ENCODE measurements at regions not wholly inside any gene's neighbourhood (a gene's known extent, or its start where the extent isn't known, plus 50 kb on each side); places are given as distances from the start of the nearest gene placed in this dataset.
"Not testable (repeated sequence)": the region's sequence is repeated elsewhere in the genome, so short reads cannot be mapped to it uniquely, and the experiment has no call there.

DNA sequence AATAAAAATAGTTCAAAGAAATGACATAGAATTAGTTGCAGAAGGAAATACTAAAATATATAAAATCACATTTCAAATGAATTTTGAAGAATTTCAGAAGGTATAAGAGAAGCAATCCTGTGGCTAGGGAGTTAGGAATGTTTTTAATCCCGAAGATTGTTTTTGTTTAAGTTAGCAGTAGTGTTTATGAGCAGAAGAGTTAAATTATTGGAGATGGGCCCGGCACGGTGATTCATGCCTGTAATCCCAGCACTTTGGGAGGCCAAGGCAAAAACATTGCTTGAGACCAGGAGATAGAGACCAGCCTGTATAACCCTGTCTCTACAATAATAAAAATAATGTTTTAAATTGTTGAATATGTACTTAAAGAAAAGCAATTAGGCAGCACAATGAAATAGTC, 432.5 kb downstream of the MFSD1 start:
- no peak for DNase-seq (ENCODE audit: low spot score)

DNA sequence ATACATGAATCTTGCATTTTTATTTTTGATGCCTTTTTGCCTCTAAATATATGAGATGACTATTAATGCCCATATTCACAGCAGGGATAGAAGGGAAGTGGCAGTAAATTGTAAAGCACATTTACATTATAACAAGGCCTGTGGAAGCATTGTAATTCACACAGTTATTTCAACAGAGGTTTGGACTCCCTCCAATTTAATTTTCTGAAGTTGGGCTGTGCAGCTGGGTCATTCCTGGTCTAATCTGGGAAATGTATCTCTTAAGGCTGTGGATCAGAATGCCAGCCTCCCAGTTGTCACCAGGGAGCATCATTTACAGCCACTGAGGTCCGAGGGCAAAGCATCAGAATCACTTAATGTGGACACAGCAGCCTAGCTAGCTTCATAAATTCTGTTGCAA, 434.5 kb downstream of the MFSD1 start:
- no peak for DNase-seq (ENCODE audit: low spot score)

DNA sequence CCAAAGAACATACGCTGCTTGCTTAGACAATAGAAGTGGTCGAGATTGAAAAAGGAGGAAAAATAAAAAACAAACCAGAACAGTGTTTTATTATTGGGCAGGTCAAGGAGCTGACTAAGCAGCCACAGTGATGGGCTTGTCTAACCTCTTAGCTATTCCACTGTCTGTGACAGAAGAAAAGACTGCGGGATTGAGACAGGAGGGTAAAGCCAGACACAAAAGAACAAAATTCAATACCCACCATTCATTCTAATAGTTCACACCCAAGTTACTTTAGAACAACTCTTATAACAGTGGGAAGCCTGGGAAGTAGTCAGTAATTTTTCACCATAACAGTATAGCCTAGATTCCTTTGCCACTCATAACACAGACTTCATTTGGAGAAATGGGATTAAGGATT, 435.4 kb downstream of the MFSD1 start:
- DNase-seq (ENCODE audit: low spot score) = no peak

DNA sequence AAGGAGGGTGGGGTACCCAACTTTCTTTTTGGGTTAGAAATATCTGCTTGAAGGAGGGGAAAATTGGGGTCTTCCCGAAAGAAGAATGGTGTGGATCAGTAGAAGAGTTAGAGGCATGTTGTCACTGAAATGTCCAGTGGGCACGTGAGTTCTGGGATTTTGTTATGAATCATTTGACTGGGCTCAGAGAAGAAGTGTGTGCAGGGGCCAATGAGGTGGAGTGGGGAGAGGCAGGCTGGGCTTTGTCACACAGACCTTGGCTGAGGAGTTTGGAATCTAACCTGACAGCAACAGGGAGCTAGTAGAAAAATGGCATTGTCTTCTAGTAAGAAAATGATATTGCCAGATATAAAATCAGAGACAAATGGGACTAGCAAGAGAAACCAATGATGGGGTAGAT, 436.8 kb downstream of the MFSD1 start:
- no peak for DNase-seq (ENCODE audit: low spot score)

DNA sequence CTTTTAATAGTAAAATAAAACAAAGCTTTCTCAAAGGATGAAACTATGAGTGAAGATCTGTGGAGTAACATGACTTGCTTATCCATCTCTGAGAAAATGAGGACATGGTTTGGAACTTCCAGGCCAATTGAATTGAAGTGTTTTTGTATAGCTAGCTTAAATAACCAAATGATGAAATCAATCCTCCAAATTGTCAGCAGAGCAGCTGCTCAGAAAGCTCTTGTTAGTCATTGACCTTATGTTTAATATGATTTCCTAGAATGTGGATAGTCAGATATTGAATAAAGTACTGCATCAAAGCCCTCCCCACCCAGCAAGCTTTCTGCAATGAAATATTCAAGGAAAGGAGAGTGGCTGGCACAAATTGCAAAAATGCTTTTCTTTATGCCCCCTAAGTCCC, 437.2 kb downstream of the MFSD1 start:
- no peak for DNase-seq (ENCODE audit: low spot score)

DNA sequence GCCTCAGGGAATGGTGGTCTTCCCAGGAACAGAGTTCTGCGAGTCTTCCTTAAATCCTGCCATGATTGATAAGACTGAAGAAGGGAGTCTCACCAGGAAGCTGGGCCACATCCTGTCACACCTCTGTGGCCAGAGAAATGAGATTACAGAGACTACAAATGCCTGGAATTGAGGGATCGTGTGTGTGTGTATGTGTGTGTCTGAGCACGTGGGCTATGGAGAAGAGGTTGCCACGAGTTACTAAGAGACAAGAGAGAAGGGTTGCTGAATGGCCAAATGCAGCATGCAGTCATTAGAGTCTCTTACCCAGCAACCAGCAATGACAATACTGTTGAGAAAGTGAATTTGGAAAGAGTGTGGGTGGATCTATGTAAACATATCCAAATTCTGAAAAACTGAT, 443.1 kb downstream of the MFSD1 start:
- no peak for DNase-seq (ENCODE audit: low spot score)

DNA sequence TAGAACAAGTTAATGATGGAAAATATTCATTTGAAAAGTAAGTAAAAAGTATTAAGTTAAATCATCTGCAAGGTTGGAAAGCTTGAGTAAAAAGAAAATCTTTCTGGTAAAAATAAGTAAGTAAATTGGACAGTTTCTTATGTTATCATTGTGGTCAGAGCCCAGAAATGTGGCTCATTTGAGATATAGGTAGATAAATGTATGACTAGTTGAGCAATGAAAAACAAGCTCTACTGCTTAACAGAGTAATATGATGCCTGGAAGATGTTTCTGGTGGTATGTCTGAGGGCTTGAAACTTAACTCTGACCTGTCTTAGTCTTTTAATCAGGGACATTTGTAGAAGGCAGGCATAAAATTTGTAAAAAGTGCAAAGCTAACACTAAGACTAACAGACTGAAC, 444.0 kb downstream of the MFSD1 start:
- no peak for DNase-seq (ENCODE audit: low spot score)

DNA sequence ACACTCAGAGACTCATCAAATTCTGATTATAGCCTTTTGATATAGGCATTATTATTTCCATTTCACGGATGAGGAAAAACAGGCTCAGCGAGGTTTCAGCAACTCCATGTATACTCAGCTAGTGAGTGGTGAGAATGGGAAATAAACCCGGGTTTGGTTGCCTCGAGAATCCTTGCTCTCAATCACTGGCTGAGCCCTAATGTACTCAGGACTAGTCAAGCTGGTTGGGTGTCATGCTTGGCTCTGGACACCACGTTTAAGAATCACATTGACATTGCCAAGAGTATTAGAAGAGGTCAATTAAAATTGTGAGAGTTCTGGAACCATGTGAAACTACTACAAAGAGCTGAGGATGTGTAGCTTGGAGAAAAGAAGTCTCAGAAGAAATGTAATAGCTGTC, 444.5 kb downstream of the MFSD1 start:
- no peak for DNase-seq (ENCODE audit: low spot score)

DNA sequence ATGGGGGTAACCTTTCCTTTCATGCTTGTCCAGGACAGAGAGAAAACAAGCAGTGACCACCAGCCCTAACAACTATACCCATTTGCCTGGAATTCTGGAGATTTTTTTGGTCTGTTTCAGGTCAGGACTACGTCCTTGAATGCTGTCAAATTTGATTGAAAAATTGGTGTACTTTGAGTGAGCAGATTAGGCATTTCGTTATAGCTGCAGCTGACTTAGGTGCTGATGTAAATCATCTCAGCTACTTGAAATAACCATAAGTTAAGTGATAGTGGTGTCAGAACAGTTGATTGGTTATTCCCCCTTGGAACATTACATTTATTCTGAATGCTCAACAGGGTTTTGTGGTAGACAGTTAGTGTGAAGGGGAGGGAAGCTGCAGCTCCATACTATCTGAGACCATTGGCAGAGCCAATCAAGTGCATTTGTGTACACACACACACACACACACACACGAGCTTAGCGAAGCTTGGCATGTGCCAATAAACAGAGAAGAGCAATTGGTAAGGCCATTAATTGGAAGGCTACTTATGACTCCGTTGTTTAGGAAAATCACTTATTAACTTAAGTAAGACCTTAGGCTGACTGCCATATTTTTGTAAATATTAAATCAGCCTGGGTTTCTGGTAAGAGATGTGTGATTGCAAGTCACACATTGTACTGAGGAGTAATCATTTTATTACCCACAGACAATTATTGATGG, 447.8 kb downstream of the MFSD1 start:
- DNase-seq (ENCODE audit: low spot score) = no peak

DNA sequence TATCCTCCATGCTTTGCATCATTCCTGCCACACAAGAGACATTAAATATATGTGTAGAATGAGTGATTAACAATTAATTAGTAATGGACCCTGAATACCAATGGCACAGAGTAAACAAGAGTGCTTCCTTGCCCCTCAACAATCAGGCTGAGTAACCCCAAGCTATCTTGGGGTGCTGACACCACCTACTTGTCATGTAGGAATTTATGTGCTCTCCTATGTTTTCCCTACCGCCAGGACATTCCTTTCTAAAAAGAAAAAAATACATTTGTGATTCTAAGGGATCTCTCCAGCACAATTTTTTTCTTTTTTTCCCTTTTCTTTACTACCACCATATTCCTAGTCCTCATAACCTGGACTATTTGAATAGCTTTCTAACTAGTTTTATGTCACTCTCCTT, 449.1 kb downstream of the MFSD1 start:
- DNase-seq (ENCODE audit: low spot score) = no peak

DNA sequence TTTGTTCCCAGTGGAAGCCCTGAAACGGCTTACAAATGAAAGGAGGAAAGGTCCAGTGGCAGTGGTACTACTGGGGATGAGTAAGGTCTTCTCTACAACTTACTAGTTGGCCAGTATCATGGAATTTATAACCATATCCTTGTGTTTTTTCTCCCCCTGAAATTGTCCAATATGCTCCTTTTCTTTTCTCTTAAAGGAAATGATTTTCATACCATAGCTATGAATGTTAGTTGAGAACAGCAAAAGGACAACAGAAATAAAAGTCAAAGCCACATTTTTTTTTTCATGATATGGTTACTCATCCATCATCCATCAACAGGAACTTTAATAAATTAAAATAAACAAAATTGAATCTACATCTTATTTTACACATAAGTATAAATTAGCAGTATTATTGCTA, 450.4 kb downstream of the MFSD1 start:
- no peak for DNase-seq (ENCODE audit: low spot score)

DNA sequence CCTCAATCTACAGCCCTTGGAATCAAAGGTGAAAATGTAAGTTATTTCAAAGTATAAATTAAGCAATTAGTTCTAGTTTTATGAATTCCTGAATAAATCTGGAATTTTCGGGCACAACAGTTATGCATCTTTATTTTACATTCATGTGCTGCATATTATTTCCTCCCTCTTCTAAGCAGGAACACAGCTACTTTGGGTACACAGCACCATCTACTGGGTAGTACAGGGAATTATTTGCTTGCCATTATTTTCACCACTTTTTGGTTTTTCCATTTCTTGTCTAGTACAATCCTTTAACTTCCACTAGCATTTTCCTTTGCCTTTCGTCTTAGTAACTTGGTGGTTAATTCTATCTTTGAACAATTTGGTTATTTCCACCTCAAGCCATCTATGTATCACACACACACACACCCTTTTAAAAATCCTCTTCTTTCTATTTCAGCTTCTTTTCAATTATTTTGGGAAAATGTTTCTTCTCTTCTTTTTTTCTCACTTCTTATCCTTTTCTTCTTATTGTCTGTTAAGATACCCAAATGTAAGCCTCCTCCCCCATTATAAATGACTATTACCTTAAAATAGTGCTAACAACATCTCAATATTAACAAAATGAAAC, 451.0 kb downstream of the MFSD1 start:
- DNase-seq (ENCODE audit: low spot score) = no peak

DNA sequence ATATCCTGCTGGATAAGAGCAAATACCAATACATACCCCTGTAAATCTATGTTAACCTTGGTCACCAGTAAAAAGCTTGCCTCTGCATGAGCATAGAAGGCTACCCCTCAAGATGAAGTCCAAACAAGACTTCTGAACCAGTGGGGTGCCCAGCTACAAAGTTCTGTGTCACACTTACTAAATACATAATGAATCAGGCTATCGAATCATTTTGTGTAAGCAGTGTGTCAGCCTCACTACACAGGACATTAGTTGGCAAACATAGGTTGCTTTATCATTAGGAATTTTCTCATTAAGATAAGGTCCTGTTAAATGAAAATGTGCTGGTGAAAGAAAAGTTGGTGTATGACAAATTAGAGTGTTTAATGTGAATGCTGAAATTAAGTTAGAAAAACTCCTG, 452.0 kb downstream of the MFSD1 start:
- no peak for DNase-seq (ENCODE audit: low spot score)

DNA sequence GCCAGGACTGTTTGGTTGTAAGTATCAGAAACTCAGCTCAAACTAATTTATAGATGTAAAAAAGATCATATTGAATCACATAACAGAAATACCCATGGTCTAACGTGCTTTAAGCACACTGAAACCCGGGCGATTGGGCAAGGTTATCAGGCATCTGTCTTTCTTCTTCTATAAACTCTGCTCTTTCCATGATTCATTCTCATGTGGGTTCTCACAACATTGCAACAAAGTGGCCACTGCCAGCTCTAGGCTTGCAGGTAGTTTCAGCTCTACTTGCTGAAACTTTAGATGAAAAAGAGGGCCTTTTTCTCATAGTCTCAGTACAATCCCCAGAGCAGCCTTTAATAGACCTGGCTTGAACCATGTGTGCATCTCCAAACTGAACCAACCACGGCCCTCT, 456.1 kb downstream of the MFSD1 start:
- DNase-seq (ENCODE audit: low spot score) = no peak

DNA sequence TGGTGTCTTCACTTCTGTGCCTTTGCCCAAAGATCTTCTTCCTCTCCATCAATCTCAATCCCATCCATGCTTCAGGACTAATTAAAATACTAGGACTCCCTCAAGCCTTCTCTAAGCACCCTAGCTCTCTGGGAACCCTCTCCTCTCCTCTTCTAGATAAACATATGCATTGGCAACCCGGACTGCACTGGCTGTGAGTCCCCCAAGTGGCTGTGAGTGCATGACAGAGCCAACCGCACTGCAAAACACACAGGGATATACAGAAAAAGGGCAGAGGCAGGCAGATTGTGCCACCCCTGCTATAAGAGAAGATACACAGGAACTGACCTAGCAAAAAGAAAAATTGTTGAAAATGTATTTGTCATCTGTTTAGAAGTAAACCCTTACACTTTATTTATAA, 457.1 kb downstream of the MFSD1 start:
- DNase-seq (ENCODE audit: low spot score) = no peak

DNA sequence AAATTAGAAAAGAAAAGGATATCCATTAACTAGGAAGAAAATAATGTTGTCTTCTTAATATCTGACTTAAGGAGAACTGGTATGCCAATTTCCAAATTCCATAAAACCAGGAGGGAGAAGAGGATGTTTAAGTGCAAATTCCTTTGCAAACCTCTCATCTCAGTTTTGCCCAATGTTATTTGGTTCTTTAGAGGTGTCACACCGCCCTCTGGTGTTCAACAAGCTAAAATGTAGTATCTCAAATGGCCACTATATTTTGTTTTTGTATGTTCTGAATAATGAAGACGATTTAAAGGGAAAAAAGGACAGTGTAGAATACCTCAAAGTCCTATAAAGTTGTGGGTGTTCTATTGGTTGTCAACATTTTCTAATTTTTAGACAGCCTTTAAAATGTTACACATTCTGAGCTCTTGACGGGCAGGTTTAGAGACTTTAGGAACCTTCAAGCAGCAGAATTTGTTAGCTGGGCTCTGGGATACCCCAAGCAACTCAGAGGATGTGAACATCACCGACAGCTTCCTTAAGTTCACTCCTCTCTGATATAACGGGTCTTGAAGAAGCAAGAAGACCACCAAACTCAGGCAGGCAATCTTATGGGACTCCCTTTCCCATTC, 458.3 kb downstream of the MFSD1 start:
- no peak for DNase-seq (ENCODE audit: low spot score)

DNA sequence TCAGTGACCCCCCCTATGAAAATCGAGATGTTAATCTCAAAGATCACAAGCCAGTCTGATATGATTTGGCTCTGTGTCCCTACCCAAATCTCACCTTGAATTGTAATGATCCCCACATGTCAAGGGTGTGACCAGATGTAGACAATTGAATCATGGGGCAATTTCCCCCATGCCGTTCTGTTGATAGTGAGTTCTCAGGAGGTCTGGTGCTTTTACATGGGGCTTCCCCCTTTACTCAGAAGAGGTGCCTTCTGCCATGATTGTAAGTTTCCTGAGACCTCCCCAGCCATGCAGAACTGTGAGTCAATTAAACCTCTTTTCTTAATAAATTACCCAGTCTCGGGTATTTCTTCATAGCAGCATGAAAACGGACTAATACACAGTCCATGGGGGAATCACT, 459.5 kb downstream of the MFSD1 start:
- DNase-seq (ENCODE audit: low spot score) = not testable (repeated sequence)

DNA sequence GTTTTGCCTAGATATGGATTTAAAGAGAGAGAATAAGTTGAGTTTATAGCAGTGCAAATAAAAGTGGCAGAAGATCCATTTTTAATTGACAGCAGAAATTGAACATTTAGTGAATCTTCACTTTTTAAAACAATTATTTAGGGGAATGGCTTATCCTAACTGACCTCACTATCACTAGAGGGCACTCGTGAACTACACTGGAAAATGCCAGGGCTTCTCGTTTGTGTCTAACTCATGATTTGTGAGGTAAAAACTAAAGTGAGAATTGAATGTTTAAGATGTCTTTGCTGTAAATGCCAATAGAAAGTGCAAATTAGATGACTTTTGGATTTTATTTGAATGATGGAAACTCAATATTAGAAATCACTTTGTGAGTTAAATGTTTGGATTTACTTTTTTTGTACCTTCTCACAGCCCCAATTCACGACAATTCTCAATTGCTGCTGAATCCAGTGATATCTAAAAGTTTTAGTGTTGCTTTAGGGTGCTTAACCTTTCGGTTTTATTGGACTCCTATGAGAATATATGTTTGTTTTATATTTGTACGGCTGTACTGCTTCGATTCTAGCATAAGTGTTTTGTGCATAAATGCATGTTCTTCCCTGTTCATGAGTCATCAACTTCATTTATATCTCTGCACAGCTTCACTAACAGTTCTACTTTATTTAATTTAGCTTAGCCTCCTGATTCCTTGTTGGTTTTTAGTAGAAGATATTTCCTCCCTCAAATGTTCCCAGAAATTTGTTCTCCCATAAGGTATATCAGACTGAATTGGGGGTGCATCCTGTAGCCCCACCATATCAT, 462.1 kb downstream of the MFSD1 start:
- DNase-seq (ENCODE audit: low spot score) = no peak

DNA sequence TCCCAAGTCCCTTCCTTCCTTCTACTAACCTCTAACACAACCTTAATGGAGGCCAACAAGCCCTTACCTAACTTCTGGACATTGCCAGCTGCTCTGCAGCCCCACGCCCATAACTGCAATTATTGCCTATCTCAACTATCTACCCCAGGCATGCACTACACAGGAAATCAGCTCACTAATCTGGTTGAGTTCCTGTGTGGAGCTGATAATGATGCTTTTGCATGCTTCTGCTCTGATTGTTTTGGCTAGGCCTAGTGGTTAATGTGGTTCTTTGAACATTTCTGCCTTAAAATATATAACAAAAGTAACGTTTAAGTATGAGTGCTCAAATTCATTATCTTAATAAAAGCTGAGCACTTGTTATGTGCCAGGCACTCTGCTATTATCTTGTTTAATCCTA, 463.9 kb downstream of the MFSD1 start:
- no peak for DNase-seq (ENCODE audit: low spot score)

DNA sequence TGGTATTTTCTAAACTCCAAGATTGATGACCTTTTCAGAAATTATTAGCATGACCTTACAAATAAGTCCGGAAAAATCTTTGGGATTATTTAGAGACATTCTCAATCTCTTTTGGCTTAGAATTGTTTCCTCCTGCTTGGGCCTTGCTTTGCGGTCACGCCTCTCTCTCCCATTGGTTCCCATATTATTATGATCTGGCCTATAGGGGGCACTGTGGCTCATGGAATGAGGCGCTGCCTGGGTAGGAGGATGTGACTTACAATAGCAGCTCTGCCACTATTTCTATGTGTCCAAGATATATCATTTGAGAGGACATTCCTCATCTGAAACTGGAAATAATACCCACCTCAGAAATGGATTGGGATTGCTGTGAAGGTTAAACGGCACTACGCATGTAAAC, 464.9 kb downstream of the MFSD1 start:
- DNase-seq (ENCODE audit: low spot score) = no peak

DNA sequence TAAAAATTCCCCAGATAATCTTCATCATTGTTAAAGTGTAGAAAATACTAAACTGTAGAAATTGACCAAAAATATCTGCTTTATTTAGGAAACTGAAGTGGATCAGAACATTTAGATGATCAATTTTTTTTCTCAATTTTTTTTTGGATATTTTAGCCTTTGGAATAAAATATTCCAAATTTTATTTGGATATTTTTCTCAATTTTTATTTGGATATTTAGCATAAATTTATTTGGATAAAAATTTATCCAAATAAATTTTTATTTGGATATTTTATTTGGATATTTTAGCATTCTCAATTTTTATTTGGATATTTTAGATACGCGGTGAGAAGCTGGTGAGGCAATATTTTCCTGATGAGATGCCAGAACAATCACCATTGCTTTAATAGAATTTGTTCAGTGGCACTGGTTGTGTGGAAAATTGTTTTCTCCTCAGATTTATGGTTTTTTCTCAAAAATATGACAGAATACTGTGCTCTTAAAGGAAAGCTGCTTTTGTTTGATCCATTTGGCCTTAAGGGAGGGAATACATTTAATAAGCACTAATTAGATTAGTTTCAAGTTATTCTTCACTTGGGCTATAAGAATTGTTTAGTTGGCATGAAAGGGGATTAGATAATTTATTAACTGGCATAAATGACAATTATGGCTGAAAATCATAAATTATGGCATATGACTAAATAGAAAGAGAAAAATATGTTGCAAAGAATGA, 470.1 kb downstream of the MFSD1 start:
- DNase-seq (ENCODE audit: low spot score) = no peak

DNA sequence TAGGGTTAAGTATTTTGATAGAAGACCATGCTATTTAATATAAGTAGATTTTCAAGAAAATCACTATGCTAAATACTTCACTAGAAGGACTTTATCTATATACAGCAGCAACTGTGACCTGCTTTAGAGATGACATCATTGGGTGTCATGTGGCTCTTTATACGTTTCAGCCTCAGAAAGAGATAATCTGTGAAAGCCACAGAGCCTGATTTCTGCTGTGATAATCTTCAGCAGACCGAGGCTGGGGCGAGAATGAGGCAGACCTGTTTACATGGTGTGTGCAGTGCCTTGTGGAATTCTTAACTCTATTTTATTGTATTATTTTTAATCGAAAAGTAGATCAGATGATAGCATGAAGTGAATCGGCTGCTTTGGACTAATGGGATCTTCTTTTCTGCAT, 471.2 kb downstream of the MFSD1 start:
- no peak for DNase-seq (ENCODE audit: low spot score)
